ENCODE measurements at regions not wholly inside any gene's neighbourhood (a gene's known extent, or its start where the extent isn't known, plus 50 kb on each side); places are given as distances from the start of the nearest gene placed in this dataset.

DNA sequence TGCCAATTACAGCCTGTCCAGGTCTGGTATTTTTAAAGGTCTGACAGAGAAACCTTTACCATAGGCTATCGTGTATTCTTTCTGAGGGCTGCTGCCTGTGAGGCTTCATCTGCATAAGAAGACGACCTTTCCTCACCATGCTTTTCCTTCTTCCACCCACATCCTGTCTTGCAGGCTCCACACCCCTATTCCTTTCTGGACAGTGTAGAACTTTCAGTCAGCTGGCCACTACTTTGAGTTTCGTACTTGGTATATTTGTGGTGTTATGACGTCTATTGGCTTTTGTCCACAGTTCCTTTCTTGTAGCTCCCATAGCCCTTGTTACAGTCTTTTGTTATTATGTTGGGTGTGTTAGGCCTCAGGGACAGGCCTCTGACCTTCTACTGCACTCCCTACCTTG is 311.4 kb downstream of the RAPGEF2 start:
- CTCF ChIA-PET: no interaction called here

More for the DNA sequence above, 311.4 kb downstream of the RAPGEF2 start:
- Histone ChIP-seq H3K79me2 (ENCODE audit: insufficient read depth, low read length) (no peaks in the 10 kb centered on the region), H2AFZ (ENCODE audit: low read depth, low read length, poor library complexity, severe bottlenecking) (no peak overlapping the region), H3K36me3 (ENCODE audit: control insufficient read depth in 1 of 2, insufficient read depth in 2 of 2, low read length in 2 of 2) (no peaks in the 10 kb centered on the region), H3K9ac (ENCODE audit: low read length) (no peak overlapping the region), H3K9me2 (ENCODE audit: insufficient read depth) (no peaks in the 10 kb centered on the region), H4K20me1 (ENCODE audit: insufficient read depth) (no peaks in the 10 kb centered on the region), H3K4me3 (replicated peaks in 1 of 2; ENCODE audit: low read depth in 1 of 2, low read length in 2 of 2) (no peak overlapping the region), H3K4me2 (ENCODE audit: low read length) (no peak overlapping the region), H3K9me3 (ENCODE audit: control insufficient read depth in 1 of 2, insufficient read depth in 1 of 2, low read depth in 1 of 2, low read length in 2 of 2) (0 out of 4 replicates have a peak, but pooled peaks cover 0 to 5% of the 10 kb centered on the region in 2 experiments), H3K27ac (ENCODE audit: low read depth, low read length) (no peak overlapping the region), H3K4me1 (ENCODE audit: control insufficient read depth in 1 of 2, insufficient read depth in 2 of 2, low read length in 2 of 2) (peaks cover 0 to 42% of the 10 kb centered on the region in 2 experiments; a peak in 2 of 4 replicates), H3K27me3 (ENCODE audit: insufficient read depth, low read length) (no peaks in the 10 kb centered on the region)
- intact Hi-C loops (cut with micrococcal nuclease): no loop called here
- ATAC-seq (no peak), DNase-seq (ENCODE audit: low read depth, low spot score) (no peak)
- POLR2A ChIA-PET: no interaction called here
- TF ChIP-seq CEBPB (IDR thresholded peaks at IDR 0.05; ENCODE audit: low read depth) (no peak), YY1 (IDR thresholded peaks at IDR 0.05; ENCODE audit: extremely low read depth, insufficient replicate concordance, low read depth, low read length) (no peak), EZH2 (IDR thresholded peaks at IDR 0.05) (no peak), ZNF274 (IDR thresholded peaks at IDR 0.05; ENCODE audit: low read depth, low read length) (no peak), EGR1 (IDR thresholded peaks at IDR 0.05; ENCODE audit: low read depth) (no peak), RAD21 (IDR thresholded peaks at IDR 0.05; ENCODE audit: low read depth) (no peak), TCF7L2 (IDR thresholded peaks at IDR 0.05; ENCODE audit: borderline replicate concordance, extremely low read depth, insufficient read depth, insufficient read length) (no peak), CBX3 (IDR thresholded peaks at IDR 0.05; ENCODE audit: low read depth) (no peak), SIN3A (IDR thresholded peaks at IDR 0.05; ENCODE audit: low read depth) (no peak), ZFX (IDR thresholded peaks at IDR 0.05) (no peak), POLR2A (IDR thresholded peaks at IDR 0.05; ENCODE audit: borderline replicate concordance, extremely low read depth, insufficient read depth, insufficient read length) (no peak), EZH2phosphoT487 (IDR thresholded peaks at IDR 0.05; ENCODE audit: borderline replicate concordance) (no peak), SP1 (IDR thresholded peaks at IDR 0.05; ENCODE audit: low read depth) (no peak)
- TF ChIP-seq, protein P1, sequence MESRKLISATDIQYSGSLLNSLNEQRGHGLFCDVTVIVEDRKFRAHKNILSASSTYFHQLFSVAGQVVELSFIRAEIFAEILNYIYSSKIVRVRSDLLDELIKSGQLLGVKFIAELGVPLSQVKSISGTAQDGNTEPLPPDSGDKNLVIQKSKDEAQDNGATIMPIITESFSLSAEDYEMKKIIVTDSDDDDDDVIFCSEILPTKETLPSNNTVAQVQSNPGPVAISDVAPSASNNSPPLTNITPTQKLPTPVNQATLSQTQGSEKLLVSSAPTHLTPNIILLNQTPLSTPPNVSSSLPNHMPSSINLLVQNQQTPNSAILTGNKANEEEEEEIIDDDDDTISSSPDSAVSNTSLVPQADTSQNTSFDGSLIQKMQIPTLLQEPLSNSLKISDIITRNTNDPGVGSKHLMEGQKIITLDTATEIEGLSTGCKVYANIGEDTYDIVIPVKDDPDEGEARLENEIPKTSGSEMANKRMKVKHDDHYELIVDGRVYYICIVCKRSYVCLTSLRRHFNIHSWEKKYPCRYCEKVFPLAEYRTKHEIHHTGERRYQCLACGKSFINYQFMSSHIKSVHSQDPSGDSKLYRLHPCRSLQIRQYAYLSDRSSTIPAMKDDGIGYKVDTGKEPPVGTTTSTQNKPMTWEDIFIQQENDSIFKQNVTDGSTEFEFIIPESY (IDR thresholded peaks at IDR 0.05; ENCODE audit: extremely low read depth, insufficient replicate concordance, low read length): no peak
- TF ChIP-seq, protein P2, sequence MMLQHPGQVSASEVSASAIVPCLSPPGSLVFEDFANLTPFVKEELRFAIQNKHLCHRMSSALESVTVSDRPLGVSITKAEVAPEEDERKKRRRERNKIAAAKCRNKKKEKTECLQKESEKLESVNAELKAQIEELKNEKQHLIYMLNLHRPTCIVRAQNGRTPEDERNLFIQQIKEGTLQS (IDR thresholded peaks at IDR 0.05): no peak
- RAD21 ChIA-PET (ENCODE audit: low non-redundant PET in 1 of 2, low total read pairs in 2 of 2, uncharacterized antibody in 2 of 2, unreplicated experiment in 2 of 2): no interaction called here
- no TSS peak for BruUV-seq (replicated peaks)

Data from HCT116 (cell line).